ENCODE measurements at regions not wholly inside any gene's neighbourhood (a gene's known extent, or its start where the extent isn't known, plus 50 kb on each side); places are given as distances from the start of the nearest gene placed in this dataset.
"Not testable (repeated sequence)": the region's sequence is repeated elsewhere in the genome, so short reads cannot be mapped to it uniquely, and the experiment has no call there.

- DNase-seq, result no peak
These were observed 380.7 kb upstream of the STEAP1 start for GRCh38 chr7:89773611-89774010.

- DNase-seq, result no peak
These were observed 378.8 kb upstream of the STEAP1 start for GRCh38 chr7:89775459-89775858.

- DNase-seq, result no peak
These were observed 377.3 kb upstream of the STEAP1 start for GRCh38 chr7:89776980-89777379.

GRCh38 chr7:89777499-89777898 is 376.8 kb upstream of the STEAP1 start:
- DNase-seq, result no peak

- DNase-seq, result no peak
These were observed 374.0 kb upstream of the STEAP1 start for GRCh38 chr7:89780291-89780690.

GRCh38 chr7:89796481-89796880 is 357.8 kb upstream of the STEAP1 start:
- DNase-seq, result no peak

GRCh38 chr7:89797965-89798598 is 356.2 kb upstream of the STEAP1 start:
- DNase-seq, result no peak

GRCh38 chr7:89798599-89798996 is 355.7 kb upstream of the STEAP1 start:
- no peak for DNase-seq

GRCh38 chr7:89800761-89801160 is 353.5 kb upstream of the STEAP1 start:
- no peak for DNase-seq

GRCh38 chr7:89809291-89809690 is 345.0 kb upstream of the STEAP1 start:
- no peak for DNase-seq

- DNase-seq, result no peak
These were observed 341.2 kb upstream of the STEAP1 start for GRCh38 chr7:89813081-89813480.

GRCh38 chr7:89826121-89826520 is 328.1 kb upstream of the STEAP1 start:
- no peak for DNase-seq

GRCh38 chr7:89826557-89826956 is 327.7 kb upstream of the STEAP1 start:
- no peak for DNase-seq

GRCh38 chr7:89837515-89837914 is 316.8 kb upstream of the STEAP1 start:
- DNase-seq, result no peak

- no peak for DNase-seq
These were observed 314.9 kb upstream of the STEAP1 start for GRCh38 chr7:89839329-89839728.

- no peak for DNase-seq
These were observed 308.3 kb upstream of the STEAP1 start for GRCh38 chr7:89845952-89846351.

- no peak for DNase-seq
These were observed 305.2 kb upstream of the STEAP1 start for GRCh38 chr7:89849052-89849451.

GRCh38 chr7:89857053-89857452 is 297.2 kb upstream of the STEAP1 start:
- not testable (repeated sequence) for DNase-seq

- DNase-seq, result no peak
These were observed 296.5 kb upstream of the STEAP1 start for GRCh38 chr7:89857767-89858166.

- no peak for DNase-seq
These were observed 266.8 kb upstream of the STEAP1 start for GRCh38 chr7:89887489-89887888.

- no peak for DNase-seq
These were observed 245.5 kb upstream of the STEAP1 start for GRCh38 chr7:89908736-89909135.

GRCh38 chr7:89914711-89915110 is 239.6 kb upstream of the STEAP1 start:
- DNase-seq, result no peak

- DNase-seq, result no peak
These were observed 228.1 kb upstream of the STEAP1 start for GRCh38 chr7:89926194-89926593.

GRCh38 chr7:89926701-89927100 is 227.6 kb upstream of the STEAP1 start:
- DNase-seq, result no peak

- DNase-seq, result no peak
These were observed 226.5 kb upstream of the STEAP1 start for GRCh38 chr7:89927762-89928161.

- DNase-seq, result no peak
These were observed 225.8 kb upstream of the STEAP1 start for GRCh38 chr7:89928451-89928850.
